ENCODE measurements at regions not wholly inside any gene's neighbourhood (a gene's known extent, or its start where the extent isn't known, plus 50 kb on each side); places are given as distances from the start of the nearest gene placed in this dataset.

- Mint-ChIP-seq H3K36me3 (ENCODE audit: low read depth, unreplicated experiment) (no peaks in the 10 kb centered on the region), H3K4me1 (ENCODE audit: low read depth, unreplicated experiment) (no peaks in the 10 kb centered on the region), H3K4me3 (ENCODE audit: unreplicated experiment) (no peak overlapping the region), H3K27ac (ENCODE audit: unreplicated experiment) (no peak overlapping the region), H3K9me3 (ENCODE audit: unreplicated experiment) (no peaks in the 10 kb centered on the region), H3K27me3 (ENCODE audit: low read depth, unreplicated experiment) (peaks cover 2% of the 10 kb centered on the region)
- no peak overlapping the region for H3K27ac ChIP-seq (ENCODE audit: low read depth, low read length)
- no peak overlapping the region for H3K9ac ChIP-seq (ENCODE audit: low read length)
- no peak for TF ChIP-seq EZH2 (IDR thresholded peaks at IDR 0.05; ENCODE audit: insufficient read depth, low read length)
- no peaks in the 10 kb centered on the region for H3K27me3 ChIP-seq (ENCODE audit: insufficient read depth, low read length)
- no peaks in the 10 kb centered on the region for H4K20me1 ChIP-seq (ENCODE audit: insufficient read depth, low read length)
- no peak for DNase-seq (ENCODE audit: low read depth)
- no peaks in the 10 kb centered on the region for H3K36me3 ChIP-seq (ENCODE audit: insufficient read depth, low read length)
- no peaks in the 10 kb centered on the region for H3K79me2 ChIP-seq (ENCODE audit: insufficient read depth, low read length)
- FAIRE-seq, result no peak
- H3K9me3 ChIP-seq (ENCODE audit: insufficient read depth, low read depth, low read length), result no peaks in the 10 kb centered on the region
- H2AFZ ChIP-seq (ENCODE audit: low read depth, low read length), result no peak overlapping the region
- no peak overlapping the region for H3K4me3 ChIP-seq (ENCODE audit: insufficient read depth, low read depth, low read length)
- H3K4me1 ChIP-seq (ENCODE audit: insufficient read depth, low read length), result no peaks in the 10 kb centered on the region
- H3K4me2 ChIP-seq (ENCODE audit: low read length), result no peak overlapping the region
These were observed 299.7 kb downstream of the BTBD3 start for GRCh38 chr20:12217382-12217781.

- Mint-ChIP-seq H3K27me3 (ENCODE audit: low read depth, unreplicated experiment) (peaks cover 2% of the 10 kb centered on the region), H3K36me3 (ENCODE audit: low read depth, unreplicated experiment) (no peaks in the 10 kb centered on the region), H3K9me3 (ENCODE audit: unreplicated experiment) (no peaks in the 10 kb centered on the region), H3K4me3 (ENCODE audit: unreplicated experiment) (no peak overlapping the region), H3K4me1 (ENCODE audit: low read depth, unreplicated experiment) (no peaks in the 10 kb centered on the region), H3K27ac (ENCODE audit: unreplicated experiment) (no peak overlapping the region)
- no peaks in the 10 kb centered on the region for H3K4me1 ChIP-seq (ENCODE audit: insufficient read depth, low read length)
- no peak for FAIRE-seq
- no peak for DNase-seq (ENCODE audit: low read depth)
- H3K4me2 ChIP-seq (ENCODE audit: low read length), result no peak overlapping the region
- H3K79me2 ChIP-seq (ENCODE audit: insufficient read depth, low read length), result no peaks in the 10 kb centered on the region
- H3K4me3 ChIP-seq (ENCODE audit: insufficient read depth, low read depth, low read length), result no peak overlapping the region
- H3K27ac ChIP-seq (ENCODE audit: low read depth, low read length), result no peak overlapping the region
- no peaks in the 10 kb centered on the region for H4K20me1 ChIP-seq (ENCODE audit: insufficient read depth, low read length)
- no peaks in the 10 kb centered on the region for H3K36me3 ChIP-seq (ENCODE audit: insufficient read depth, low read length)
- TF ChIP-seq EZH2 (IDR thresholded peaks at IDR 0.05; ENCODE audit: insufficient read depth, low read length) (no peak), CTCF (IDR thresholded peaks at IDR 0.05; ENCODE audit: insufficient read depth, low read depth, low read length) (no peak)
- H3K9ac ChIP-seq (ENCODE audit: low read length), result no peak overlapping the region
- no peaks in the 10 kb centered on the region for H3K27me3 ChIP-seq (ENCODE audit: insufficient read depth, low read length)
- no peaks in the 10 kb centered on the region for H3K9me3 ChIP-seq (ENCODE audit: insufficient read depth, low read depth, low read length)
- H2AFZ ChIP-seq (ENCODE audit: low read depth, low read length), result no peak overlapping the region
These were observed 302.1 kb downstream of the BTBD3 start for GRCh38 chr20:12219798-12220197.

- H3K4me3 ChIP-seq (ENCODE audit: insufficient read depth, low read depth, low read length), result no peak overlapping the region
- Mint-ChIP-seq H3K27me3 (ENCODE audit: low read depth, unreplicated experiment) (peaks cover 2% of the 10 kb centered on the region), H3K9me3 (ENCODE audit: unreplicated experiment) (no peaks in the 10 kb centered on the region), H3K4me1 (ENCODE audit: low read depth, unreplicated experiment) (no peaks in the 10 kb centered on the region), H3K4me3 (ENCODE audit: unreplicated experiment) (no peak overlapping the region), H3K36me3 (ENCODE audit: low read depth, unreplicated experiment) (no peaks in the 10 kb centered on the region), H3K27ac (ENCODE audit: unreplicated experiment) (no peak overlapping the region)
- H4K20me1 ChIP-seq (ENCODE audit: insufficient read depth, low read length), result no peaks in the 10 kb centered on the region
- no peaks in the 10 kb centered on the region for H3K27me3 ChIP-seq (ENCODE audit: insufficient read depth, low read length)
- no peaks in the 10 kb centered on the region for H3K79me2 ChIP-seq (ENCODE audit: insufficient read depth, low read length)
- H2AFZ ChIP-seq (ENCODE audit: low read depth, low read length), result no peak overlapping the region
- FAIRE-seq (no peak), DNase-seq (ENCODE audit: low read depth) (no peak)
- no peak overlapping the region for H3K4me2 ChIP-seq (ENCODE audit: low read length)
- H3K9me3 ChIP-seq (ENCODE audit: insufficient read depth, low read depth, low read length), result no peaks in the 10 kb centered on the region
- H3K27ac ChIP-seq (ENCODE audit: low read depth, low read length), result no peak overlapping the region
- H3K4me1 ChIP-seq (ENCODE audit: insufficient read depth, low read length), result no peaks in the 10 kb centered on the region
- H3K9ac ChIP-seq (ENCODE audit: low read length), result no peak overlapping the region
- no peak for TF ChIP-seq CTCF (IDR thresholded peaks at IDR 0.05; ENCODE audit: insufficient read depth, low read depth, low read length)
- TF ChIP-seq EZH2 (IDR thresholded peaks at IDR 0.05; ENCODE audit: insufficient read depth, low read length), result no peak
- no peaks in the 10 kb centered on the region for H3K36me3 ChIP-seq (ENCODE audit: insufficient read depth, low read length)
These were observed 305.4 kb downstream of the BTBD3 start for GRCh38 chr20:12223057-12223456.
